Endothelial cell (in vitro differentiated cells): ENCODE measurements at regions not wholly inside any gene's neighbourhood (a gene's known extent, or its start where the extent isn't known, plus 50 kb on each side); places are given as distances from the start of the nearest gene placed in this dataset.

Experiments used
- DNase-seq: peaks from one replicate; pipeline ENCODE4 v3.0.0; 2021; ENCODE audit warnings: low spot score
- H3K27ac Mint-ChIP-seq: one replicate; pipeline ENCODE4 v1.8.0; 2021; ENCODE audit warnings: mixed read lengths, inconsistent platforms; ENCODE audit not compliant: unreplicated experiment
- H3K27me3 Mint-ChIP-seq: one replicate; pipeline ENCODE4 v1.8.0; 2021; ENCODE audit warnings: mild to moderate bottlenecking, moderate library complexity, mixed read lengths, inconsistent platforms; ENCODE audit not compliant: unreplicated experiment
- H3K36me3 Mint-ChIP-seq: one replicate; pipeline ENCODE4 v1.8.0; 2021; ENCODE audit warnings: mild to moderate bottlenecking, low read depth, mixed read lengths, inconsistent platforms; ENCODE audit not compliant: unreplicated experiment
- H3K4me1 Mint-ChIP-seq: one replicate; pipeline ENCODE4 v1.8.0; 2021; ENCODE audit warnings: mild to moderate bottlenecking, mixed read lengths, inconsistent platforms; ENCODE audit not compliant: unreplicated experiment
- H3K4me3 Mint-ChIP-seq: one replicate; pipeline ENCODE4 v1.8.0; 2021; ENCODE audit warnings: mild to moderate bottlenecking, mixed read lengths, inconsistent platforms; ENCODE audit not compliant: unreplicated experiment
- H3K9me3 Mint-ChIP-seq: one replicate; pipeline ENCODE4 v1.8.0; 2021; ENCODE audit warnings: mixed read lengths, inconsistent platforms; ENCODE audit not compliant: unreplicated experiment
- CTCF ChIP-seq: fragments of 200-600 bp; sonication (generic); IDR thresholded peaks from one replicate; pipeline ENCODE4 v1.5.0; 2021; ENCODE audit warnings: antibody characterized with exemption; ENCODE audit not compliant: unreplicated experiment

GRCh38 chr15:96254173-96254572 is 76.3 kb upstream of the NR2F2 start:
- Mint-ChIP-seq H3K36me3 (no peaks in the 10 kb centered on the region), H3K27ac (no peak overlapping the region), H3K9me3 (no peaks in the 10 kb centered on the region), H3K4me3 (no peak overlapping the region), H3K27me3 (no peaks in the 10 kb centered on the region), H3K4me1 (no peaks in the 10 kb centered on the region)
- no peak for TF ChIP-seq CTCF
- DNase-seq: no peak

- H3K9me3 Mint-ChIP-seq: no peaks in the 10 kb centered on the region
- H3K27ac Mint-ChIP-seq: no peak overlapping the region
- no peak overlapping the region for H3K4me3 Mint-ChIP-seq
- H3K4me1 Mint-ChIP-seq: no peaks in the 10 kb centered on the region
- DNase-seq: no peak
- no peak for TF ChIP-seq CTCF
- no peaks in the 10 kb centered on the region for H3K27me3 Mint-ChIP-seq
- H3K36me3 Mint-ChIP-seq: no peaks in the 10 kb centered on the region
These were observed 74.9 kb upstream of the NR2F2 start for GRCh38 chr15:96255599-96255998.

- H3K4me1 Mint-ChIP-seq: no peaks in the 10 kb centered on the region
- H3K27ac Mint-ChIP-seq: no peak overlapping the region
- TF ChIP-seq CTCF: no peak
- H3K9me3 Mint-ChIP-seq: no peaks in the 10 kb centered on the region
- H3K4me3 Mint-ChIP-seq: no peak overlapping the region
- DNase-seq: no peak
- no peaks in the 10 kb centered on the region for H3K27me3 Mint-ChIP-seq
- no peaks in the 10 kb centered on the region for H3K36me3 Mint-ChIP-seq
These were observed 68.9 kb upstream of the NR2F2 start for GRCh38 chr15:96261575-96262034.

- no peak overlapping the region for H3K27ac Mint-ChIP-seq
- TF ChIP-seq CTCF: no peak
- H3K4me1 Mint-ChIP-seq: no peaks in the 10 kb centered on the region
- no peak for DNase-seq
- H3K36me3 Mint-ChIP-seq: no peaks in the 10 kb centered on the region
- H3K4me3 Mint-ChIP-seq: no peak overlapping the region
- H3K9me3 Mint-ChIP-seq: no peaks in the 10 kb centered on the region
- no peaks in the 10 kb centered on the region for H3K27me3 Mint-ChIP-seq
These were observed 68.4 kb upstream of the NR2F2 start for GRCh38 chr15:96262097-96262496.

- no peaks in the 10 kb centered on the region for H3K4me1 Mint-ChIP-seq
- no peak for DNase-seq
- H3K4me3 Mint-ChIP-seq: no peak overlapping the region
- no peaks in the 10 kb centered on the region for H3K27me3 Mint-ChIP-seq
- H3K36me3 Mint-ChIP-seq: no peaks in the 10 kb centered on the region
- H3K9me3 Mint-ChIP-seq: no peaks in the 10 kb centered on the region
- H3K27ac Mint-ChIP-seq: no peak overlapping the region
- no peak for TF ChIP-seq CTCF
These were observed 67.7 kb upstream of the NR2F2 start for GRCh38 chr15:96262549-96263489.
